RWPE2 (cell line): ENCODE measurements at regions not wholly inside any gene's neighbourhood (a gene's known extent, or its start where the extent isn't known, plus 50 kb on each side); places are given as distances from the start of the nearest gene placed in this dataset.

Experiments used
- ATAC-seq: fragments of 200-7000 bp; cut with Tn5 transposase; 3 replicates; pipeline ENCODE4 v1.9.1; 2021; ENCODE audit warnings: low read depth
- DNase-seq: peaks from one replicate; pipeline ENCODE4 v3.0.0-alpha.2; 2020; ENCODE audit warnings: low spot score
- H3K27ac ChIP-seq: fragments of 450-650 bp; 2 replicates; pipeline ENCODE4 v1.5.1; 2017; ENCODE audit warnings: mild to moderate bottlenecking; ENCODE audit not compliant: poor library complexity, severe bottlenecking
- H3K27me3 ChIP-seq: fragments of 250-450 bp; sonication (Bioruptor Pico); 2 replicates; pipeline ENCODE4 v1.5.1; 2021; ENCODE audit warnings: mild to moderate bottlenecking, moderate library complexity; ENCODE audit not compliant: insufficient read depth, poor library complexity, severe bottlenecking
- H3K36me3 ChIP-seq: fragments of 250-450 bp; sonication (Bioruptor Pico); 2 replicates; pipeline ENCODE4 v1.5.1; 2020; ENCODE audit warnings: low read depth, mild to moderate bottlenecking, moderate library complexity
- H3K4me1 ChIP-seq: fragments of 250-450 bp; sonication (Bioruptor Pico); 2 replicates; pipeline ENCODE4 v1.5.1; 2021; ENCODE audit warnings: mild to moderate bottlenecking, moderate library complexity; ENCODE audit not compliant: insufficient read depth, poor library complexity, severe bottlenecking
- H3K4me3 ChIP-seq: fragments of 250-450 bp; sonication (Bioruptor Pico); 2 replicates; pipeline ENCODE4 v1.5.1; 2021; ENCODE audit warnings: mild to moderate bottlenecking, moderate library complexity; ENCODE audit not compliant: severe bottlenecking
- H3K9me3 ChIP-seq: fragments of 250-450 bp; sonication (Bioruptor Pico); 2 replicates; pipeline ENCODE4 v1.5.1; 2021; ENCODE audit warnings: mild to moderate bottlenecking, moderate library complexity; ENCODE audit not compliant: severe bottlenecking
- CTCF ChIP-seq: fragments of 450-650 bp; IDR thresholded peaks from one replicate; pipeline ENCODE4 v1.5.1; 2017; ENCODE audit warnings: mild to moderate bottlenecking, moderate library complexity; ENCODE audit not compliant: poor library complexity, severe bottlenecking

DNA sequence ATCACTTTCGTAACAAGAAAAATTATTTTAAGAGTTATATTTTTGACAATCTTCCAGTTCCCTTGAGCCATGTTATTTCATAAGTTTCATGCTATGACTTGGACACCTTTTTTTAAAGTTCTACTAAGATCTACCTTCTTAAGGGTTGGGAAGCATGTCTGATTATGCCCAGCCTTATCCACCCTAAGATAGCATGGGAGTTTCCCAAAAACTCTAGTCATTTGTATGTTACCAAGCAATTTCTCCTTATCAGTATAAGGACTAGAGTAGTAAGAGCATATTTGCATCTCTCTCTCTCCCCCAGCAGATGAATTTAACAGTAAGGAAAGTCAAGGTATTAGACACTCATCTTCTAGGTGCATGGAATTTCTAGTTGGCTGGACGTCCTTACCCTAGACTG lies 85.1 kb upstream of the NTRK3 start:
- Histone ChIP-seq H3K36me3 (no peaks in the 10 kb centered on the region), H3K4me3 (no peak overlapping the region), H3K27ac (no peak overlapping the region), H3K4me1 (no peaks in the 10 kb centered on the region), H3K9me3 (no peaks in the 10 kb centered on the region), H3K27me3 (peaks cover 20% of the 10 kb centered on the region)
- no peak for TF ChIP-seq CTCF
- DNase-seq, result no peak
- no peak for ATAC-seq

GRCh38 chr15:88341006-88341405 lies 84.5 kb upstream of the NTRK3 start:
- DNase-seq, result no peak
- peaks cover 15% of the 10 kb centered on the region for H3K27me3 ChIP-seq
- H3K4me3 ChIP-seq, result no peak overlapping the region
- H3K27ac ChIP-seq, result no peak overlapping the region
- H3K4me1 ChIP-seq, result no peaks in the 10 kb centered on the region
- ATAC-seq, result no peak
- H3K9me3 ChIP-seq, result no peaks in the 10 kb centered on the region
- no peak for TF ChIP-seq CTCF
- H3K36me3 ChIP-seq, result no peaks in the 10 kb centered on the region

DNA sequence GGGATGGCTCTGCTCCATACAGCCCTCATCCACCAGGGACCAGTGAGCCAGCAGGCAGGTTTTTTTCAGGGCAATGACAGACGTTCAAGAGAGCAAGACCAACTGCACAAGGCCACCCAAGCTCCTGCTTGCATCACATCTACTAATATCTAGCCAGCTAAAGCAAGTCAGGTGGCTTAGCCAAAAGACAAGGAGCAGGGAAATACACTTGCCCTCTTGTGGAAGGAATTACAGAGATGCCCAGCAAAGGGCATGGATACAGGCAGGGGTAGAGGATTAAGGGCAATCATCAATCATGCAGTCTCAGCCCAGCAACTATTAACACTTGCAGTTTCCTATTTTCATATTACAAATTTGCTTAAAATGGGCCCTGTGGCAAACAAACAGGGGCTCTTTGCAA lies 81.5 kb upstream of the NTRK3 start:
- ATAC-seq (peak; percentile 49), DNase-seq (no peak)
- H3K4me3 ChIP-seq, result no peak overlapping the region

GRCh38 chr15:88335074-88335473 lies 78.5 kb upstream of the NTRK3 start:
- Histone ChIP-seq H3K36me3 (no peaks in the 10 kb centered on the region), H3K4me3 (no peak overlapping the region), H3K9me3 (no peaks in the 10 kb centered on the region), H3K27ac (no peak overlapping the region), H3K27me3 (peaks cover 5% of the 10 kb centered on the region), H3K4me1 (peaks cover 3% of the 10 kb centered on the region)
- TF ChIP-seq CTCF, result no peak
- ATAC-seq (no peak), DNase-seq (no peak)

More for the DNA sequence above, 81.5 kb upstream of the NTRK3 start:
- H3K27me3 ChIP-seq, result peaks cover 8% of the 10 kb centered on the region
- H3K27ac ChIP-seq, result no peak overlapping the region
- H3K36me3 ChIP-seq, result no peaks in the 10 kb centered on the region
- peaks cover 3% of the 10 kb centered on the region for H3K4me1 ChIP-seq
- TF ChIP-seq CTCF, result no peak
- H3K9me3 ChIP-seq, result no peaks in the 10 kb centered on the region

GRCh38 chr15:88334436-88334835 lies 77.9 kb upstream of the NTRK3 start:
- H3K4me3 ChIP-seq, result no peak overlapping the region
- no peak for TF ChIP-seq CTCF
- no peak overlapping the region for H3K27ac ChIP-seq
- H3K27me3 ChIP-seq, result peaks cover 5% of the 10 kb centered on the region
- DNase-seq (no peak), ATAC-seq (peak; percentile 44)
- peaks cover 3% of the 10 kb centered on the region for H3K4me1 ChIP-seq
- no peaks in the 10 kb centered on the region for H3K9me3 ChIP-seq
- H3K36me3 ChIP-seq, result no peaks in the 10 kb centered on the region
